PC-3 (cell line): ENCODE measurements at regions not wholly inside any gene's neighbourhood (a gene's known extent, or its start where the extent isn't known, plus 50 kb on each side); places are given as distances from the start of the nearest gene placed in this dataset.
"Not testable (repeated sequence)": the region's sequence is repeated elsewhere in the genome, so short reads cannot be mapped to it uniquely, and the experiment has no call there.

Source experiments
- ATAC-seq: fragments of 200-7000 bp; cut with Tn5 transposase; 2 replicates; pipeline ENCODE4 v1.9.1; 2020; ENCODE audit warnings: mild to moderate bottlenecking, moderate library complexity
- BruUV-seq: library from RNA; stranded (reverse); fragments of 400-500 nt; replicated peaks from 2 replicates; lab custom pipeline; 2021; lab: Mats Ljungman, UMichigan
- CTCF ChIA-PET: fragments of 300-600 bp; sonication (Branson Sonifier 250); formaldehyde crosslinking; loops from one replicate; lab custom pipeline; 2022; ENCODE audit warnings: antibody characterized with exemption; lab: Charles Lee
- POLR2A ChIA-PET: fragments of 300-600 bp; sonication (Branson Sonifier 250); formaldehyde crosslinking; loops from one replicate; lab custom pipeline; 2022; ENCODE audit warnings: antibody characterized with exemption; ENCODE audit not compliant: unreplicated experiment; lab: Charles Lee
- DNase-seq: peaks from one replicate; pipeline ENCODE4 v3.0.0-alpha.2; 2015
- H2AFZ ChIP-seq: fragments of 300-600 bp; sonication (generic); 2 replicates; pipeline ENCODE4 v1.6.0; 2016; ENCODE audit warnings: antibody characterized with exemption, low read length
- H3F3A ChIP-seq: fragments of 300-600 bp; sonication (generic); one replicate; pipeline ENCODE4 v1.6.0; 2017; ENCODE audit warnings: antibody characterized with exemption, low read length, control low read depth, mild to moderate bottlenecking; ENCODE audit not compliant: unreplicated experiment
- H3K27ac ChIP-seq: fragments of 300-600 bp; sonication (generic); 2 replicates; pipeline ENCODE4 v1.5.1; 2016; ENCODE audit warnings: mild to moderate bottlenecking, low read length
- H3K27me3 ChIP-seq: fragments of 300-600 bp; sonication (generic); 2 replicates; pipeline ENCODE4 v1.6.1; 2016; ENCODE audit warnings: low read length, mixed read lengths
- H3K36me3 ChIP-seq: fragments of 300-600 bp; sonication (generic); 2 replicates; pipeline ENCODE4 v1.6.1; 2016; ENCODE audit warnings: low read depth, mixed run types, low read length, mixed read lengths
- H3K4me1 ChIP-seq: fragments of 300-600 bp; sonication (generic); 2 replicates; pipeline ENCODE4 v1.5.1; 2016; ENCODE audit warnings: low read length; ENCODE audit not compliant: insufficient read depth
- H3K4me2 ChIP-seq: fragments of 300-600 bp; sonication (generic); 2 replicates; pipeline ENCODE4 v1.6.0; 2016; ENCODE audit warnings: low read length
- H3K4me3 ChIP-seq: fragments of 300-600 bp; sonication (generic); 2 replicates; pipeline ENCODE4 v1.5.1; 2016; ENCODE audit warnings: mild to moderate bottlenecking, low read length, mixed read lengths
- H3K79me2 ChIP-seq: fragments of 300-600 bp; sonication (generic); 2 replicates; pipeline ENCODE4 v1.6.1; 2017; ENCODE audit warnings: low read length, mixed read lengths
- H3K9ac ChIP-seq: fragments of 300-600 bp; sonication (generic); 2 replicates; pipeline ENCODE4 v1.6.0; 2016; ENCODE audit warnings: mild to moderate bottlenecking, low read length
- H3K9me2 ChIP-seq: fragments of 300-600 bp; sonication (generic); replicated peaks from 2 replicates; pipeline ENCODE4 v1.6.1; 2016; ENCODE audit warnings: mixed run types, low read length, mixed read lengths
- H3K9me3 ChIP-seq: fragments of 300-600 bp; sonication (generic); 2 replicates; pipeline ENCODE4 v1.6.1; 2016; ENCODE audit warnings: low read length, mixed read lengths
- H4K20me1 ChIP-seq: fragments of 300-600 bp; sonication (generic); 2 replicates; pipeline ENCODE4 v1.6.1; 2016; ENCODE audit warnings: low read length, mixed read lengths
- CTCF ChIP-seq: fragments of 300-600 bp; sonication (generic); conservative IDR thresholded peaks from 2 replicates; pipeline ENCODE4 v1.5.1; 2017; ENCODE audit warnings: antibody characterized with exemption, low read depth, mild to moderate bottlenecking, low read length
- EZH2 ChIP-seq: fragments of 300-600 bp; sonication (generic); IDR thresholded peaks from one replicate; pipeline ENCODE4 v1.6.1; 2017; ENCODE audit warnings: antibody characterized with exemption, mild to moderate bottlenecking, low read length; ENCODE audit not compliant: unreplicated experiment
- EZH2phosphoT487 ChIP-seq: fragments of 300-600 bp; sonication (generic); IDR thresholded peaks from 2 replicates; pipeline ENCODE4 v1.6.1; 2018; ENCODE audit warnings: mild to moderate bottlenecking, antibody characterized with exemption, low read length, borderline replicate concordance
- intact Hi-C: fragments of 100-400 bp; cut with micrococcal nuclease; formaldehyde crosslinking; loops from 2 replicates; pipeline ENCODE4 v1.9.0; 2023

DNA sequence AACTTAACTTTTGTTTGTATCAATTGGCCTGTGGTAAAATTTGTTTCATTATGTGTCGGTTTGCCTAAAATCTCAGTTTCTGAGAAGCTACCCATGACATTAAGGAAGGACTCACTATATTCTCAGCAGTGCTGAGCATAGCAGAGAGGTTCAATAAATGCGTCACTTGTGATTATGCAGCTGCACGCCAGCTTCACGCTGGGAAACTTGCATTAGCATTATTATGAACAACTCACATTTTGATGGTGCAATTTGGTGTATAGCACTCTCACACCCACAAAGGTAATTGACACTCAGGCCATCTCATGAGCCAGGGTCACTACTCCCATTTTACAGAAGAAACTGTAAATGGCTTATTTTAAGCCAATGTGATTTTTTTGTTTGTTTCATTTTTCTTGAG lies 80.6 kb upstream of the SALL1 start:
- ChIA-PET POLR2A (no interaction called here), CTCF (no interaction called here)
- Histone ChIP-seq H3K79me2 (no peaks in the 10 kb centered on the region), H3K4me2 (no peak overlapping the region), H3K9ac (no peak overlapping the region), H3F3A (no peaks in the 10 kb centered on the region), H3K27ac (no peak overlapping the region), H3K36me3 (no peaks in the 10 kb centered on the region), H3K27me3 (no peaks in the 10 kb centered on the region), H3K4me1 (no peaks in the 10 kb centered on the region), H2AFZ (no peak overlapping the region), H3K4me3 (no peak overlapping the region), H4K20me1 (no peaks in the 10 kb centered on the region), H3K9me3 (no peaks in the 10 kb centered on the region), H3K9me2 (no peaks in the 10 kb centered on the region)
- intact Hi-C loops, result no loop called here
- ATAC-seq (no peak), DNase-seq (no peak)
- TF ChIP-seq EZH2phosphoT487 (no peak), CTCF (no peak), EZH2 (no peak)
- no TSS peak for BruUV-seq

- CTCF ChIA-PET, H3K27ac ChIP-seq, H3K9me2 ChIP-seq, H3K4me2 ChIP-seq, ATAC-seq, H3K27me3 ChIP-seq, H3K9ac ChIP-seq, H3K36me3 ChIP-seq, H4K20me1 ChIP-seq, H2AFZ ChIP-seq, H3K79me2 ChIP-seq, H3F3A ChIP-seq, POLR2A ChIA-PET, BruUV-seq, H3K4me1 ChIP-seq, intact Hi-C loops, H3K4me3 ChIP-seq, DNase-seq, H3K9me3 ChIP-seq: not testable (repeated sequence)
These were observed 79.0 kb upstream of the SALL1 start for GRCh38 chr16:51230035-51230434.

GRCh38 chr16:51228097-51228659 lies 77.1 kb upstream of the SALL1 start:
- intact Hi-C loops, result no loop called here
- Histone ChIP-seq H3K9ac (no peak overlapping the region), H3K4me1 (no peaks in the 10 kb centered on the region), H3K79me2 (no peaks in the 10 kb centered on the region), H3K27ac (no peak overlapping the region), H3K9me3 (no peaks in the 10 kb centered on the region), H2AFZ (no peak overlapping the region), H3F3A (no peaks in the 10 kb centered on the region), H3K9me2 (no peaks in the 10 kb centered on the region), H3K4me2 (no peak overlapping the region), H3K36me3 (no peaks in the 10 kb centered on the region), H4K20me1 (no peaks in the 10 kb centered on the region), H3K27me3 (no peaks in the 10 kb centered on the region), H3K4me3 (no peak overlapping the region)
- POLR2A ChIA-PET, result no interaction called here
- BruUV-seq, result no TSS peak
- TF ChIP-seq EZH2phosphoT487 (no peak), EZH2 (no peak), CTCF (no peak)
- ATAC-seq (no peak), DNase-seq (no peak)
- CTCF ChIA-PET, result no interaction called here
